BJ (cell line): ENCODE measurements at regions not wholly inside any gene's neighbourhood (a gene's known extent, or its start where the extent isn't known, plus 50 kb on each side); places are given as distances from the start of the nearest gene placed in this dataset.

ENCODE experiments used
- CTCF ChIA-PET: fragments of 350-600 bp; formaldehyde crosslinking; extraction: SDS; loops from one replicate; lab custom pipeline; 2021; ENCODE audit warnings: antibody characterized with exemption, inconsistent platforms; lab: Yijun Ruan, JAX
- POLR2A ChIA-PET: fragments of 300-600 bp; sonication (Branson Sonifier 250); formaldehyde crosslinking; extraction: SDS; loops from one replicate; lab custom pipeline; 2021; ENCODE audit warnings: antibody characterized with exemption; lab: Charles Lee
- DNase-seq: peaks from one replicate; pipeline ENCODE4 v3.0.0-alpha.2; 2011; ENCODE audit warnings: low read depth
- H3K27me3 ChIP-seq: 2 replicates; pipeline ENCODE4 v1.6.0; 2011; ENCODE audit warnings: low read length; ENCODE audit not compliant: control insufficient read depth, insufficient read depth
- H3K36me3 ChIP-seq: 2 replicates; pipeline ENCODE4 v1.5.1; 2011; ENCODE audit warnings: low read length; ENCODE audit not compliant: control insufficient read depth, insufficient read depth
- H3K4me3 ChIP-seq: 2 replicates; pipeline ENCODE4 v1.5.1; 2011; ENCODE audit warnings: low read depth, mild to moderate bottlenecking, control low read depth, low read length
- TF ChIP-seq, protein P1 (sequence below): IDR thresholded peaks from 2 replicates; pipeline ENCODE4 v1.5.1; 2011; ENCODE audit warnings: low read depth, mild to moderate bottlenecking, control low read depth, inconsistent platforms, low read length, moderate library complexity; ENCODE audit not compliant: insufficient read depth

DNA sequence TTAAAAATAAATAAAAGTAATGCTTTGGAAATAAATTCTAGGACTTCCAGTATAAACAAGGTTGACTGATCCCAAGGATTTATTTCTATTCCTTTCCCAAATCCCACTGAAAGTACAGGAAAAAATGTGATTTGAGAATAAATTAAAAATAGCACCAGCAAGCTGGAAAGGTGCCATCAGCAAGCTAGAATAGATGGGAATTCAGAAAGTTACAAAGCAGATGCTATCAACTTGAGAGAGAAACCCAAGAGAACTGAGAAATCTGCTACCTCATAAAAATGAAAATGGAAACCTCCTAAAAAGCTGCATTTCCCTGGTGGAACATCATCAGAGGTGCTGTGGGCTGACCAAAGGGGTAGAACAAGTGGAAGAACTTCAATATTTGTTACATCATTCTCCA is 148.6 kb upstream of the KCNJ3 start:
- TF ChIP-seq, protein P1, sequence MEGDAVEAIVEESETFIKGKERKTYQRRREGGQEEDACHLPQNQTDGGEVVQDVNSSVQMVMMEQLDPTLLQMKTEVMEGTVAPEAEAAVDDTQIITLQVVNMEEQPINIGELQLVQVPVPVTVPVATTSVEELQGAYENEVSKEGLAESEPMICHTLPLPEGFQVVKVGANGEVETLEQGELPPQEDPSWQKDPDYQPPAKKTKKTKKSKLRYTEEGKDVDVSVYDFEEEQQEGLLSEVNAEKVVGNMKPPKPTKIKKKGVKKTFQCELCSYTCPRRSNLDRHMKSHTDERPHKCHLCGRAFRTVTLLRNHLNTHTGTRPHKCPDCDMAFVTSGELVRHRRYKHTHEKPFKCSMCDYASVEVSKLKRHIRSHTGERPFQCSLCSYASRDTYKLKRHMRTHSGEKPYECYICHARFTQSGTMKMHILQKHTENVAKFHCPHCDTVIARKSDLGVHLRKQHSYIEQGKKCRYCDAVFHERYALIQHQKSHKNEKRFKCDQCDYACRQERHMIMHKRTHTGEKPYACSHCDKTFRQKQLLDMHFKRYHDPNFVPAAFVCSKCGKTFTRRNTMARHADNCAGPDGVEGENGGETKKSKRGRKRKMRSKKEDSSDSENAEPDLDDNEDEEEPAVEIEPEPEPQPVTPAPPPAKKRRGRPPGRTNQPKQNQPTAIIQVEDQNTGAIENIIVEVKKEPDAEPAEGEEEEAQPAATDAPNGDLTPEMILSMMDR, result no peak
- Histone ChIP-seq H3K4me3 (no peak overlapping the region), H3K27me3 (no peaks in the 10 kb centered on the region), H3K36me3 (no peaks in the 10 kb centered on the region)
- ChIA-PET POLR2A (no interaction called here), CTCF (no interaction called here)
- DNase-seq, result no peak

- TF ChIP-seq, protein P1, result no peak
- POLR2A ChIA-PET, result no interaction called here
Measured at GRCh38 chr2:154551649-154552048, 146.8 kb upstream of the KCNJ3 start.

DNA sequence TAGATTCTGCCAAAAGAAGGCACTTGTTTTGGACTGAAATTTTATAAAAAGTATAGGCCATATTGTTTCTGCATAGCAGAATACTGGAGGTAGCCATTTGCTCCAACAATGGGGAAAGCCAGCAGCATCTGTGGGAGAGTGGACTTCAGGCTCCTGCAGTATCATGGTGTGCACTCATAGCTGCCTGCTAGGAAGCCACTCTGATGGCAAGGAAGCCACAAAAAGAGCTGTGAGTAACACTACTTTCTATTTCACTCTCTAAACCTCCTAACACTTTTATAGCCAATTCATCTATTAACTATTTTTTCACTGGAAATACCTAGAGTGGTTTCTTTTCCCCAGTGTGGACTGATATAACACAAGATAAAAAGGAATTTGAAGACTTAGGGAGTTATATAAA is 144.4 kb upstream of the KCNJ3 start:
- POLR2A ChIA-PET, result no interaction called here
- H3K36me3 ChIP-seq, result no peaks in the 10 kb centered on the region
- no peaks in the 10 kb centered on the region for H3K27me3 ChIP-seq
- CTCF ChIA-PET, result interaction anchor here (0.6 kb wide), 1 partner anchor 749 kb away, joined by 3 read pairs; no protein-coding TSS in a partner anchor
- TF ChIP-seq, protein P1, result no peak
- no peak overlapping the region for H3K4me3 ChIP-seq
- DNase-seq, result no peak

More at GRCh38 chr2:154551649-154552048, 146.8 kb upstream of the KCNJ3 start:
- CTCF ChIA-PET, result no interaction called here
- no peaks in the 10 kb centered on the region for H3K36me3 ChIP-seq
- H3K27me3 ChIP-seq, result no peaks in the 10 kb centered on the region
- DNase-seq, result no peak
- H3K4me3 ChIP-seq, result no peak overlapping the region

DNA sequence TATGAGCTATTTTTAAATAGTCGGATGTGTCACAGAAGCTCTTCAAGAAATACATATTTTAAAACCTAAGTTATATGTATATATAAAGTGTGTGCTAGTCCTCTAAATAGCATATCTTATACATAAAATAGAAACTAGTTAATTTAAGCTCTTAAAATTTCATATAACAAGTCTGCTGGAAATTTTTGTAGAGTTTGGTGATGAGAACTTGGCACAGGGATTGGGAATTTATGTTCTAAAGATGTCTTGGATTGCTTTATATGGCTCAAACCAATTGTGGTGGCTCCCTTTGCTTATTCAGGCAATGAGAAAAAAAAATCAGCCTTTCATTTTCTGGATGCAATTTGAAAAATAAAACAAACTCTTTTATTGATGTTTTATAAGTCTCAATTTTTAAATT is 142.8 kb upstream of the KCNJ3 start:
- no peak for DNase-seq
- POLR2A ChIA-PET, result no interaction called here
- CTCF ChIA-PET, result no interaction called here
- H3K4me3 ChIP-seq, result no peak overlapping the region
- TF ChIP-seq, protein P1, result no peak
- H3K36me3 ChIP-seq, result no peaks in the 10 kb centered on the region
- no peaks in the 10 kb centered on the region for H3K27me3 ChIP-seq

GRCh38 chr2:154556146-154556545 is 142.3 kb upstream of the KCNJ3 start:
- TF ChIP-seq, protein P1, result no peak
- CTCF ChIA-PET, result no interaction called here
- POLR2A ChIA-PET, result no interaction called here
- Histone ChIP-seq H3K27me3 (no peaks in the 10 kb centered on the region), H3K36me3 (no peaks in the 10 kb centered on the region), H3K4me3 (no peak overlapping the region)
- no peak for DNase-seq
